Eye (tissue), 1 donor: ENCODE measurements at regions not wholly inside any gene's neighbourhood (a gene's known extent, or its start where the extent isn't known, plus 50 kb on each side); places are given as distances from the start of the nearest gene placed in this dataset.
A peak's percentile ranks its signal among the peaks of the same experiment; 100 is the strongest.

ENCODE experiments used
- DNase-seq: peaks from one replicate; pipeline ENCODE4 v3.0.0-alpha.2; 2015

DNA sequence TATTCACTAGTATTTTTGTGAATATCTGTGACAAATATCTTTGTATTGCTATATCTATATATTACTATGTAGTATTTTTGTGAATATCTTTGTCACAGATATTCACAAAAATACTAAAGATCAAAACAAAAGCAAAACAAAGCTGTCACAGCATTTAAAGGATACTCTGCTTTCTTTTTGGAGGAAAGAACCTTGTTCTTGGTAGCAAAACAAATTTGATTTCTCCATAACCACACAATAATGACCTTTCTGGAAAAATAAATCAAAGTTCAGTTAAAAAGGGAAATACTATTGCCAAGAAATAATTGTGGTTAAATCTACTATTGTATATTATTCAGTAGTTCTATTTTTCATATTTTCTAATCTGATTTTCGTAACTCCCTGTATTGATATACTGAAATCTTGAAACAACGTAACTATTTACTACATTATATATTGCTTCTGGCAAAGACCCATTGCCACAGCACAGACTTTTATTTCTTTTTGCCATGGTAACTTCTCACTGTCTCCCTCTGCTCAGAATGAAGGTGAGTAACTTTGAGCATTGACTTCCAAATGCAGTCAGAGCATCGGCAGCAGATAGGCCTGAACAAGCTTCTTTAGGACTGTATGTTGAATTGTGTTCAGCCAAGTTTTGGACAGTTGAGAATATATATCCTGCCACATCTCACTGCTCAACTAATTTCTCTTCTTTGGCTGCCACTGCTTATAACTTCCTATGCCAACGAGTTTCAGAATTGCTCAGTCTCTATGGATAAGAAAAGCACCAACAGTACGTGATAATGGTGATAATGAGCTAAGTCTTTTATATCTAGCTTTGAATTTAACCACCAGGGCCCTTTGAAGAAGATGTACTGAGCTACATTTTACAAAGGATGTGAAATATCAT lies 1097.2 kb upstream of the GJE1 start:
- DNase-seq: no peak

DNA sequence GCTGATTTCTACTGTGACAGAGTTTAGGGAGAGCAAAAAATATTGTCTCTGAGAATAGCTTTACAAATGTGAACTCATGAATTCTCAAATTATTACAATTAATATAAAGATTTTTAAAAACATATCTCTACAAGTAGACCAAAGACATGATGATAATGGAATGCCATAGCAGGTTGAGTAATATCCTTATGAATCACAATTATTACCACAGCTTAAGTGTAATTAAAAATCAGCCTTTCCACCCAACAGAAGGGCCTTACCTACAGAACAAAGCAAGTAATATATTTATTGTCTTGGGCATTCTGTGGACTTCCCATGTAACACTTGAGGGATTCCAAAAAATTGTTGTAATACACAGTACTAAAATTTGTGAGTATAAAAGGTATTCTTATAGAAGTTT lies 1099.6 kb upstream of the GJE1 start:
- no peak for DNase-seq

DNA sequence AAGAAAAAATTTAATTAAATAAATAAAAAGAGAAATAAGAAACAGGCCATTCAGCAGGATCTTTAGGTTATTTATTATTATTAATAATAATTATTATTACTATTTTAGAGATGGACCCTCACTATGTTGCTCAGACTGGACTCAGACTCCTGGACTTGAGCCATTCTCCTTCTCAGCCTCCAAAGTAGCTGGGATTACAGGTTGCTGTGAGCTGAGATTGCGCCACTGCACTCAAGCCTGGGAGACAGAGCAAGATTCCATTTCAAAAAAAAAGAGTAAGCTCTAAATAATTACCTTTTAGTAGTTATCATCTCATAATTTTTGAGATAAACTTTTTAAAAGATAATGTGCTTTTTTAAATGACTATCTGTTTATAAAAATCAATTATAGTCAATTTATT lies 1102.8 kb upstream of the GJE1 start:
- no peak for DNase-seq

DNA sequence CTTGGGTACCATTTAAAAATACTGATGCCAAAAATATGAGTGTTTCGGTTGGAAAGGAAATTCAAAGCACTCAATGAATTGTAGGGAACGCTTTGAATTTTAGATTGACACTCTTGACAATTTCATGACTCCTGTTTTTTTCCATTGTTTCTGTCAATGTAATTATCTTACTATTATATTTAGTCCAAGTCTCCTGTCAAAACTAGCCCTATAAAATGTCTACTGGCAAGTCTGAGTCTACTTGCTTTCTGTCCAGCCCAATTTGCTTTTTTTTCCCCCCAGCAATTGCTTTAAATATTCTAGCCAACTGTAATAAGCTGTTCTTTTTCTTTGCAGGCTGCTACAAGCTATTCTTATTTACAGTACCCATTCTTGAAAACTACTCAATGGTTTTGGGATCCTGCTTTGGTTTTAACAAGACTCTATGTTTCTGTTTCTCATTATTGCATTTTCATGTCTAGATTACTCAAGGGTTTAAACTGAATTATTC lies 1103.9 kb upstream of the GJE1 start:
- no peak for DNase-seq

DNA sequence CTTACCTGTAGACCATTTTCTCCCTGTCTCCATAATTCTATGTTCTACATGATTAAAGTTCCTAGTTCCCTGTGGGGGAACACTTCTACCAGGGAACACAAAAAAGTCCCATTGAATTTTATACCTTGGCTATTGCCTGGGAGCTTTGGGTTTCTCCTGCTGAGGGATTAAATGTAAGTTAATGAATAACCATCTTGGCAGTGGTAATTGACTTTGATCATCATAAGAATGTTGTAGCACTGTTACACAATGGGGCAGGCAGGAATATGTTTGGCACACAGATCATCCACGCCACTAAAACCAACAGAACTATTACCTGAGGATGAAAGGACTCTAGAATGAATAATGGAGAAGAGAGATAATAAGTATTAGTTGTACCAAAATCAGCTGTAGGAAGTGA lies 1106.2 kb upstream of the GJE1 start:
- DNase-seq: no peak

DNA sequence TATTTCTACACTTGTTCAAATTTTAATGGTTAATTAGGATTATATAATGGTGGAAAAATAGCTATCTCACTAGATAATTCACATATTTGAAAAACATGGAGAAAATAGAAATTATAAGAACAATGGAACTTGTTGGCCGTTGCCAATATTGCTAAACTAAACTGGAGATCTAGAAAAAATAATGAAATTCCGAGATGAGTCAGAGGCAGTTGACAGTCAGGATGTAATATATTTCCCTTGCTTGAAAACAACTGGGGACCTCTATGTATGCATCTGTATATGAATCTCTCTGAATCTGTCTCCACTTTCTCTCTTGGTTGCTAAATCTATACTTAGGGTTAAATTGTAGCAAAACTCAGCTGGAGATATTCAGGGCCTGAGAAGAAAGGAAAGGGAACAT lies 1108.2 kb upstream of the GJE1 start:
- DNase-seq: no peak

DNA sequence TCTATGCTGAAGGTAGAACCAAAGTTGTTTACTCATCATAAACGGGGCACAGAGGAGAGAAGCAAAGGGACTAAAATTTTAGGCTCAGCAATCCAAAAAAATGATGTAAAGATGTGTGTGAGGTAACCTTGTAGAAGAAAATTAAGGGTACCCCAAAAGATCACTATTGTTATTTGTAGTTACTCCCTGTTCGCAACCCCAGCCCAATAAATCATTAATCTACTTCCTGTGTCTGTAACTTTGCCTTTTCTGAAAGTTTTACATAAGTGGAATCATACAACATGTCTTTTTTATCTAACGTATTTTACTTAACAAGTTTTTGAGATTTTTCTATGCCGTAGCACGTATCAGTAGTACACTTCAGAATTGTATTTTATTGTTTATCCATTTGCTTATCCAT lies 1114.8 kb upstream of the GJE1 start:
- DNase-seq: no peak

DNA sequence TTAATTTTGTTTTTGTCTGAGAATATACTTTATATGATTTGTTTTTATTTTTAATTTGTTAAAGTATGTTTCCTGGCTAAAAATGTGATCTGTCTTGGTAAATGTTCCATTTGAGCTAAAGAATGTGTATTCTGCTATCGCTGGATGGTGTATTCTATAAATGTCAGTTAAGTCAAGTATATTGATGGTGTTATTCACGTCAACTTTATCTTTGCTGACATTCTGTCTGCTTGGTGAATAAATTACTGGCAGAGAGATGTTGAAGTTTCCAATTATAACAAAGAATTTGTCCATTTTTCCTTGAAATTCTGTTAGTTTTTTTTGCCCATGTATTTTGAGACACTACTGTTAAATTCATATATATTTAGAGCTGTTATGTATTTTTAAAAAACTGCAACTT lies 1131.8 kb upstream of the GJE1 start:
- DNase-seq: no peak

DNA sequence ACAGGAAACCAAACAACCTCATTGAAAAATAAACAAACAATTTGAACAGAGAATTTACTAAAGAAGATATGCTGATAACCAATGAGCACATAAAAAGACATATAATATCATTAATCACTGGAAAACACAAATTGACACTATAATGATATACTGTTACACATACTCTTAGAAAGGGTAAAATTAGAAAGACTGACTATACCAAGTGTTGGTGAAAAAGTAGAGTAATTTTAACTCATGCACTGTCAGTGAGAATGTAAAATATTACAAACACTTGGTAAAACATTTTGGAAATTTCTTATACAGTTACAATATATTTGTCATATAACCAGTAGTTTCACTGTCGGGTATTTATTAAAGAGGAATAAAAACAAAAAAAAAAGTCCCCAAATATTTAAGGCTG lies 1139.2 kb upstream of the GJE1 start:
- DNase-seq: no peak

DNA sequence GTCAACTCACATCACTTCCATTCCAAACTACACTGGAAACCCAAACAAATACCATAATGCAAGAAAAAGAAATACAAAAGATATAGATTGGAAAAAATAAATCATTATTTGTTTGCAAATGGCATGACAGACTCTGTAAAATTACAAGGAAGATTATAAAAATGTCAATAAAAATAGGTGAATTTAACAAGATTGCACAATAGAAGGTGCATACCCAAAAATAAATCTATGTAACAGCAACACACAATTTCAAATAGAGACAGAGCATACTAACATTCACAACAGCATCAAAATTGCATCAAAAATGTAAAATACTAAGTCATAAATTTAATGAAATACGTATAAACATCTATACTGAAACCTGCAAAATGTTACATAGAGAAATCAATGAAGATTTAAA lies 1140.0 kb upstream of the GJE1 start:
- DNase-seq: no peak

DNA sequence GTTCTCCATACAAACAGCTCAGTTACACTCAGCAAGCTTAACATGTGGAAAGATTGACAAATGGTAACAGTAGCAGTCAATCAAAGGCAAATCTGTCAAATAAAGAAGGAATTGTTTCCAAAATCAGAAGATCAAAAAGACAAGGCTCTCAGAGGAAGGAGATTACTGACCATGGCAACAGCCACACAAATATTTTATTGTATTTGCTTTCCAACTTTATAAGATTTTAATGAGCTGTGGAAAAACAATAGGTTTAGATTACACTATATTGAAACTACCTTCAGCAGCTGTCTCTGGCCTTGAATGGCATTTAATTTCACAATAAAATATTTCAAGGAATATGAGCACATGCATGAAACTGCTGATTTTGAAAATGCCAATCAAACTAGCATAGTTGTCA lies 1143.9 kb upstream of the GJE1 start:
- DNase-seq: peak; percentile 50

DNA sequence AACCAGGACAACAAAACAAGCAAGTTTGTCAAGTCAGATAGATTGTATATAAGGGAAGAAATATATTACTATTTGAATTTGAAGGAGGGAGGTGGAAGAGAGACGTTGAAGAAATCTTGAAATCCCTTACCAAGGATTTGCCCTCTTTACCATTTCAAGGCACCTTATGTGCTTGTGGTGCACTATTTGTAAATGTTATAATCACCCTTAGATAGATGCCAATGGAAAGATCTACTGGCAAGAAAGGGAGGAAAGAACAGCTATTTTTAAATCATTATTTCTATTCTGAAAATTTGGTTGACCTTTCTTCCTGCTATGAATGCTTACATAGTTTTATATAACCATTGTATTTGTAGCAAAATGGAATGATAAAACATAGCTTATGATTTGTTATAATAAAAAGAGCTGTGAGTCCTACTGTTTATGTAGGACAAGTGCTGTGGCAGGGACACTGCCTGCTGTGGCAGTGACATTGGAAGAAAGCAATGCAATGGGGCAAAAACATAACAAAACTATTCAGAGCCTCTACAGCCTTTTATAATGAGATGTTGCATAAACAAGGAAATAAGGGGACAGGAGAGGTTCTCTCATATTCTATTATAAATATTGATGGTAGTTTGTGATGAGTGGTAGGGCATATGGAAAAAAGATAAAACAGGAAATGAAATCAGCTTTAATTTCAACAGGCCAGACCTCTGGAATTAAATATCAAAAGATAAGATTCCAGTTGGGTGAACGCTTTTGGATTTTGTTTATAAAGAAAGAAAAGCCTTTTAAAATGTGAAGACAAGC lies 1145.2 kb upstream of the GJE1 start:
- DNase-seq: no peak

DNA sequence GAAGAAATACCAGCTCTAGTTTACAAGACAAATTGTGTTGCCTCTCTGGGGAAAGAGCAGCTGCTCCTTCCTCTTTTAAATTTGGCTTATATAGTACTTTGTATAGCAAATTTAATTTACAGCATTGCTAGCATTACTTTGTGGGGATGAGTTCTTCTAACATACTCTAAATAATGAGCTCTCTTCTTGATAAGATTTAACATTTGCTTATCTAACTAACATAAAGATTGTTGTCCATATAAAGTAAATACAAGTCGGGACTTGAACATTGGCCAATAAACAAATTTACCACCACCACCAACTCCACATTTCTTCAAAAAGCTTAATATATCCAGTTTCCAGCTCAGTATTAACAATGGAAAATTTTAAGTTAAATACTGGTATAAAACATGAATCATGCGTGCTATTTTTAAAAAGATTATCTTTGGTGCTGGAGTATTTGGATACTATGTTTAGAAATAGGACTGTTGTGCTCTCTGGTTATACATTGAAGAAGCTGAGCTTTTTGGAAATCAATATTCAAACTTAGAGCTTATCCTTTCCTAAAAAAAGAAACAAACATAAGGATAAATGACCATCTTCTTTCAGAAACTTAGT lies 1146.9 kb upstream of the GJE1 start:
- no peak for DNase-seq

DNA sequence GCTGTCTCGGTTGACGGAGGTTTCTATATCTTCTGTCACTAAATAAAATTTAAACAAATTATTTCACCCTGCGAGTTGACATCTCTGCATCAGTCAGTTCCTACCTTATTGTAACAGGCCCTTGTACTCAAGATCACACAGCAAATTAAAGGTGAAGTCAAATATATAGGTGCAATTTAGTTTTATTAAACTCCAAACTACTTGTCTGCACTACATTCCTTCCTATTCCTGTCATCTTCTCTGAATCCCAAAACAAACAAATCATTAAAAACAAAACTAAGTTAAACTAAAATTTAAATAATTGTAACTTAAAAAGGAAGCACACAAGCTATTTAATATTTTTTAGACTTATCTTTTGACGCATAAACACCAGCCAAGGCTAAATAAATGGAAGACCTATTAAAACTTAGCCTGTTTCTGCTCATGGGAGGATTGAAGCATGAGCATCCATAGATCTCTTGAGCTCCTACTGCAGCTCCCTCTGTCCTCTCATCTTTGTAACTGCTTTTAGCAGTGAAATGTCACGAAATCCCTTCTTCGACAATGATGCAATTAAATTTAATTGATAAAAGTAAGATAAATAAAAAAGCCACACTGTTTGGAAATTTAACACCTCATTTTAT lies 1152.3 kb upstream of the GJE1 start:
- DNase-seq: no peak

DNA sequence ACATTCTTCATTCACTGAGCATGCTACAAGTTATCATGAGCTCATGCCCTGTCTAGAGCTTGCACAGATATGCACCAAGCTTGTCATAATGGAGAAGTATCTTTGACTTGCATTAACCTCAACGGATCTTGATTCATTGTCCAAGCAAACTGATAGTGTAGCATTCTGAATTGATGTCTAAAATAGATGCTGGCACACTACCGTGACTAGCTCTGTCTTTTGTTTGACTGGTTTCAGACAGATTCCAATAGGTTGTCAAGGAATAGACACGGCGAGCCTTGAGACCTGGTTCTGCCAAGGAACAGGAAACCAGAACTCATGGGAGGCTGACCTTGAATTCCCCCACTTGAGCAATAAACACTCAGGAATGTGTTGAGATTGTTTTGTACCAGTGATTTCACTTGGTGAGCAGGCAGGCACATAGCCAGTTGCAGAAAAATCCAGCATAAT lies 1153.1 kb upstream of the GJE1 start:
- DNase-seq: no peak

DNA sequence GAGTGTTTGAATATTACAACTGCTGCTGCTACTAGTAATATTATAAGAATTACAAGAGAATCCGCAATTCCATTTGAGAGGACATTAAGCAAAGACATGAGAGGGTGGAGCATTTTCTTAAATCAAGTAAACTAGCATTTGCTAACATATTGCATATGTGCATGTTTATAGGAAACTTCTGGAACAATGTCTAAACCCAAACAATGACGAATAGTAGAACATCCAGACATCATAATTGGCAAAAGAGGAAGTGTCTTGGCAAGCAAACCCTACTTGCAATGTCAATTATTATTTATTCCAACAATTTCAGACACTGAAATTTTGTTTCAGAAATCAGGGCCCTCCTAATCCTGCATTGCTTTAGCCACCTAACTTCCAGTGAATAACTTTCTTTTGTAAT lies 1155.3 kb upstream of the GJE1 start:
- peak; percentile 56 for DNase-seq

DNA sequence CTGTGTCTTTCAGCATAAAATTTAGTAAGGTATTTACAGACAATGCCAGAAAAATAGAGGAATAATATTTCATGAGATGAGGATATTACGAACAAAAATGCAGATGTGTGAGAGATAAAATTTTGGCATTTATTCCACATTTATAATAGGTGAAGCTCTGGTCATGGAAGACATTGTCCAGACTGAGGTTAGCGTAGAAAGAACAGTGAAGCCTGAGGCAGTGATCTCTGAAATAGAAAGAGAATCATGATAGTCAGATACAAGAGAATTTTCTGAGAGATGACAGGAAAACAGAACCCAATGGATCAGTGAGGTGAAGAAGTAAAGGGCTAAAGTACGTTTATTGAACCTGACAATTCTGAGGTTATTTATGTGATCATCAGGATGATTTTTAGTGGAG lies 1155.9 kb upstream of the GJE1 start:
- no peak for DNase-seq

DNA sequence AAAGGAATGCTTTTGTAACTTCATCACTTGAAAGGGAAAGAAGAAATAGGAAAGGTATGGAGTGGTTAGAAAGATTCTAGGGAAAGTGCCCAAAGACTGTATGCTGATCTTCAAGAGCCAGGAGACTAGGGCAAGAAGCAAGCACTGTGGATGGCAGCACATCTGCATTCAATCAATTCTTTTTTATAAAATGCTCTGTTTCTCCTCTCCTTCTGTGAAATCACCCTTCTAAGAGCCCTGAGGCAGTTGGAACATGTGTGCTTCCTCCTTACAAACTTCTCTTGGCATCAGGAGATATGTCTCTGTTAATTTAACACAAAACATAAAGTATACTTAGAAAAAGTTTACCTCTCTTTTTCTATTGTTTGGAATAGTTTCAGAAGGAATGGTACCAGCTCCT lies 1162.2 kb upstream of the GJE1 start:
- peak; percentile 47 for DNase-seq

DNA sequence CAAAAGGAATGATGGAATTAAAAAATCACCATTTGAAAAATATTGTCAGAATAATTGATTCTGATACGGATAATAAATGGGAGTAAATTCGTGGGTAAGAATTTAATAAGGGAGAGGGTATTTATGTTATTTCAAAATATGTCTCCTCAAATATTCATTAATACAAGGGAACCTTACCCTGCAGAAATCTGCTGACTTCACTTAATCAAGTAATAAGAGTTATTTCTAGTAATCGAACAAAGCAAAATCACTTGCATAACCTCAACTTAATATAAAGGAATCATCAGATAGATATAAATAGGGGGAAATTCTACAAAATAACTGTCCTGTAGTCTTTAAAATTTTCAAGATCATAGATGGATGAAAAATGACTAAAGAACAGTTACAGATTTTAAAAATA lies 1164.7 kb upstream of the GJE1 start:
- DNase-seq: no peak

DNA sequence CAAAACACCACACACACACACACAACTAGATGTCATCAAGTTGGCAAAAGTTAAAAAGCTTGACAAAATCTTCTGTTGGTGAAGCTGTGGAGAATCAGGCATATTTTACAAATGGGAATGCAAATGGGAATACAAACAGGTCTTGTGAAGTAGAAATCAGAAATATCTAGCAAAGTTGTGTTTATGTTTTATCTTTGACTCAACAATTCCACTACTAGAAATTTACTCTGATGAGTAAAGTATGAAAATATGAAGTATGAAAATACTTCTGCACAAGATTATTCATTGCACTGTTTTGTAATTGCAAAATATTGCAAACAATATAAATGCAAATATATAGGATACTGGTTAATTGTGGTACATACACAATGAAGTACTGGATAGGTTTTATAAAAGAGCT lies 1166.0 kb upstream of the GJE1 start:
- no peak for DNase-seq

DNA sequence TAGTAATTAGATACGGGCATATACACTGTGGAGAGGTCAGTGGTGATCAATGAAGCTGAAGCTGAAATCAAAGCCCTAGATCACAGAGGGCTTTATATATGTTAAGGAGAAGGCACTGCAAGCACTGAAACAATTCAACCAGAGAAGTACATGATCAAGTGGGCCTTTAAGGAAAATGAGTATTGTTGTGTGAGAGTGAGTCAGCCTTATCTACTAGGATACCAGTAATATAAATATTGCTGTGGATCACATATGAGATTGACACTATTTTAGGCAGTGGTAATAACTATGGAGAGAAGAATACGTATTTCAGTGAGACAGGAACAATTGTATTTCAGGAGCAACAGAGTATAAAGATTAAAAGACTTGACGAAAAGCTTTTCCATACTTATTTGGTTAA lies 1172.2 kb upstream of the GJE1 start:
- no peak for DNase-seq

DNA sequence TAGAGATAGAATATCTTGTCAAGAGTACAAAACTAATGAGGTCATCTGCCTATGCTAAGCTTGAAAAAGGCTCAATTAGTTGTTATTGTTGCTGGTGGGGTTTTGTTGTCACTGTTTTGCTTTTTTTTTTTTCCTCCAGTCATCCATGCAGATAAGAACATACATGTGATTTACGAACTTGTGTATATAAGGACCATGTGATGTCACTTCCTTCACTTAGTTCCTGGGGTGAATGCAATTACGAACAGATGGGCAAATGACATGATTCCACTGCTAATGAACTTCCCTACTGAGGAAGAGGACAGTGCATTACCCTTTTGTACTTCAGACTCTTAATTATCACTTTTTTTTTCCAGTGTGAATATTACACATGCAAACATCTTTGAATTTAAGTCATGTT lies 1175.3 kb upstream of the GJE1 start:
- DNase-seq: peak; percentile 71
